B cell (primary cell): ENCODE measurements at regions not wholly inside any gene's neighbourhood (a gene's known extent, or its start where the extent isn't known, plus 50 kb on each side); places are given as distances from the start of the nearest gene placed in this dataset.

Source experiments
- CTCF ChIP-seq: fragments of 200-600 bp; IDR thresholded peaks from one replicate; pipeline ENCODE4 v1.8.0; 2022; ENCODE audit warnings: antibody characterized with exemption, mild to moderate bottlenecking
- EZH2 ChIP-seq: IDR thresholded peaks from 2 replicates; pipeline ENCODE4 v1.6.1; 2012; ENCODE audit warnings: borderline replicate concordance, low read depth, mild to moderate bottlenecking, moderate library complexity, low read length; ENCODE audit not compliant: insufficient read depth, poor library complexity, severe bottlenecking

DNA sequence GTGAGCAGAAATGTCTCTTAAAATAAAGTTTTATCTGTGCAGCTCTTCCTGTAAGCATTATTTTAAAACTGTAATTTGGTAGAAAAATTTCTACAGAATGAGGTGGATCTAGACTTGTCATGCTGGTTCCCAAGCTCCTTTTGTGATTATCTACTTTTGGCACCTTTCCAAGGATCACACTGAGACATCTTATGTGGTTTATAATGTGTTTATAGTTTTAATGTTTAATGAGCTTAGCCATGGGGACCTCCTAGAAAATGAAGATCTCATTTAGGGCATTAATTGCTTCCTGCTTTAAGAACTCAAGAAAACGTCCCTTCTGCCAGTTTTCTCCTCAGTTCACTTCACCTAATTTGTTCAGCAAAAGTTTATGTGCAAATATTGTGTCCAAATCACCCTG, 468.4 kb downstream of the SUCLG1 start:
- TF ChIP-seq CTCF (no peak), EZH2 (no peak)
